ENCODE measurements at regions not wholly inside any gene's neighbourhood (a gene's known extent, or its start where the extent isn't known, plus 50 kb on each side); places are given as distances from the start of the nearest gene placed in this dataset.
"Not testable (repeated sequence)": the region's sequence is repeated elsewhere in the genome, so short reads cannot be mapped to it uniquely, and the experiment has no call there.

GRCh38 chr20:55535366-55535765, 470.0 kb downstream of the CBLN4 start:
- H3K9me3 ChIP-seq (ENCODE audit: control insufficient read depth in 3 of 3, low read length in 3 of 3), result no peaks in the 10 kb centered on the region
- no peak overlapping the region for H3K4me3 ChIP-seq (ENCODE audit: low read length in 3 of 3)

GRCh38 chr20:55533632-55534031, 471.7 kb downstream of the CBLN4 start:
- Histone ChIP-seq H3K27me3 (ENCODE audit: control insufficient read depth in 3 of 3, insufficient read depth in 3 of 3, low read length in 3 of 3) (no peaks in the 10 kb centered on the region), H3K27ac (ENCODE audit: low read depth, low read length) (no peak overlapping the region), H3K4me3 (ENCODE audit: low read length in 3 of 3) (no peak overlapping the region), H3K4me1 (ENCODE audit: control insufficient read depth in 3 of 3, insufficient read depth in 3 of 3, low read length in 3 of 3) (peaks cover 0 to 2% (median 0%) of the 10 kb centered on the region in 3 donors), H3K9me3 (ENCODE audit: control insufficient read depth in 3 of 3, low read length in 3 of 3) (no peaks in the 10 kb centered on the region), H3K36me3 (ENCODE audit: control insufficient read depth in 3 of 3, insufficient read depth in 3 of 3, low read length in 3 of 3) (no peaks in the 10 kb centered on the region), H3K9ac (ENCODE audit: low read depth in 1 of 3, low read length in 3 of 3) (no peak overlapping the region)

More at GRCh38 chr20:55535366-55535765, 470.0 kb downstream of the CBLN4 start:
- H3K27ac ChIP-seq (ENCODE audit: low read depth, low read length), result no peak overlapping the region
- H3K4me1 ChIP-seq (ENCODE audit: control insufficient read depth in 3 of 3, insufficient read depth in 3 of 3, low read length in 3 of 3), result peaks cover 0 to 4% (median 0%) of the 10 kb centered on the region in 3 donors
- H3K27me3 ChIP-seq (ENCODE audit: control insufficient read depth in 3 of 3, insufficient read depth in 3 of 3, low read length in 3 of 3), result no peaks in the 10 kb centered on the region
- no peak overlapping the region for H3K9ac ChIP-seq (ENCODE audit: low read depth in 1 of 3, low read length in 3 of 3)
- no peaks in the 10 kb centered on the region for H3K36me3 ChIP-seq (ENCODE audit: control insufficient read depth in 3 of 3, insufficient read depth in 3 of 3, low read length in 3 of 3)

GRCh38 chr20:55530763-55531162, 474.6 kb downstream of the CBLN4 start:
- H3K4me3 ChIP-seq (ENCODE audit: low read length in 3 of 3), result no peak overlapping the region
- H3K4me1 ChIP-seq (ENCODE audit: control insufficient read depth in 3 of 3, insufficient read depth in 3 of 3, low read length in 3 of 3), result no peaks in the 10 kb centered on the region
- no peak overlapping the region for H3K9ac ChIP-seq (ENCODE audit: low read depth in 1 of 3, low read length in 3 of 3)
- H3K27me3 ChIP-seq (ENCODE audit: control insufficient read depth in 3 of 3, insufficient read depth in 3 of 3, low read length in 3 of 3), result no peaks in the 10 kb centered on the region
- no peaks in the 10 kb centered on the region for H3K9me3 ChIP-seq (ENCODE audit: control insufficient read depth in 3 of 3, low read length in 3 of 3)
- no peaks in the 10 kb centered on the region for H3K36me3 ChIP-seq (ENCODE audit: control insufficient read depth in 3 of 3, insufficient read depth in 3 of 3, low read length in 3 of 3)
- no peak overlapping the region for H3K27ac ChIP-seq (ENCODE audit: low read depth, low read length)

- Histone ChIP-seq H3K36me3 (ENCODE audit: control insufficient read depth in 3 of 3, insufficient read depth in 3 of 3, low read length in 3 of 3) (no peaks in the 10 kb centered on the region), H3K9me3 (ENCODE audit: control insufficient read depth in 3 of 3, low read length in 3 of 3) (no peaks in the 10 kb centered on the region), H3K27me3 (ENCODE audit: control insufficient read depth in 3 of 3, insufficient read depth in 3 of 3, low read length in 3 of 3) (no peaks in the 10 kb centered on the region)
These were observed 476.8 kb downstream of the CBLN4 start for GRCh38 chr20:55528482-55528881.

GRCh38 chr20:55522296-55522815, 483.0 kb downstream of the CBLN4 start:
- Histone ChIP-seq H3K36me3 (ENCODE audit: control insufficient read depth in 3 of 3, insufficient read depth in 3 of 3, low read length in 3 of 3) (no peaks in the 10 kb centered on the region), H3K4me1 (ENCODE audit: control insufficient read depth in 3 of 3, insufficient read depth in 3 of 3, low read length in 3 of 3) (no peaks in the 10 kb centered on the region), H3K9ac (ENCODE audit: low read depth in 1 of 3, low read length in 3 of 3) (no peak overlapping the region), H3K9me3 (ENCODE audit: control insufficient read depth in 3 of 3, low read length in 3 of 3) (peaks cover 0 to 2% (median 0%) of the 10 kb centered on the region in 3 donors), H3K27me3 (ENCODE audit: control insufficient read depth in 3 of 3, insufficient read depth in 3 of 3, low read length in 3 of 3) (no peaks in the 10 kb centered on the region), H3K27ac (ENCODE audit: low read depth, low read length) (no peak overlapping the region), H3K4me3 (ENCODE audit: low read length in 3 of 3) (no peak overlapping the region)

More at GRCh38 chr20:55528482-55528881, 476.8 kb downstream of the CBLN4 start:
- H3K9ac ChIP-seq (ENCODE audit: low read depth in 1 of 3, low read length in 3 of 3), result no peak overlapping the region
- no peak overlapping the region for H3K4me3 ChIP-seq (ENCODE audit: low read length in 3 of 3)
- no peak overlapping the region for H3K27ac ChIP-seq (ENCODE audit: low read depth, low read length)
- no peaks in the 10 kb centered on the region for H3K4me1 ChIP-seq (ENCODE audit: control insufficient read depth in 3 of 3, insufficient read depth in 3 of 3, low read length in 3 of 3)

GRCh38 chr20:55517584-55517983, 487.7 kb downstream of the CBLN4 start:
- H3K9ac ChIP-seq (ENCODE audit: low read depth in 1 of 3, low read length in 3 of 3); H3K9me3 ChIP-seq (ENCODE audit: control insufficient read depth in 3 of 3, low read length in 3 of 3); H3K27ac ChIP-seq (ENCODE audit: low read depth, low read length); H3K4me1 ChIP-seq (ENCODE audit: control insufficient read depth in 3 of 3, insufficient read depth in 3 of 3, low read length in 3 of 3); H3K36me3 ChIP-seq (ENCODE audit: control insufficient read depth in 3 of 3, insufficient read depth in 3 of 3, low read length in 3 of 3); H3K4me3 ChIP-seq (ENCODE audit: low read length in 3 of 3); H3K27me3 ChIP-seq (ENCODE audit: control insufficient read depth in 3 of 3, insufficient read depth in 3 of 3, low read length in 3 of 3): not testable (repeated sequence)

- Histone ChIP-seq H3K27ac (ENCODE audit: low read depth, low read length) (no peak overlapping the region), H3K27me3 (ENCODE audit: control insufficient read depth in 3 of 3, insufficient read depth in 3 of 3, low read length in 3 of 3) (no peaks in the 10 kb centered on the region), H3K4me1 (ENCODE audit: control insufficient read depth in 3 of 3, insufficient read depth in 3 of 3, low read length in 3 of 3) (no peaks in the 10 kb centered on the region), H3K9ac (ENCODE audit: low read depth in 1 of 3, low read length in 3 of 3) (no peak overlapping the region), H3K36me3 (ENCODE audit: control insufficient read depth in 3 of 3, insufficient read depth in 3 of 3, low read length in 3 of 3) (no peaks in the 10 kb centered on the region), H3K9me3 (ENCODE audit: control insufficient read depth in 3 of 3, low read length in 3 of 3) (no peaks in the 10 kb centered on the region), H3K4me3 (ENCODE audit: low read length in 3 of 3) (no peak overlapping the region)
These were observed 489.5 kb downstream of the CBLN4 start for GRCh38 chr20:55515832-55516231.

- no peaks in the 10 kb centered on the region for H3K4me1 ChIP-seq (ENCODE audit: control insufficient read depth in 3 of 3, insufficient read depth in 3 of 3, low read length in 3 of 3)
- no peaks in the 10 kb centered on the region for H3K27me3 ChIP-seq (ENCODE audit: control insufficient read depth in 3 of 3, insufficient read depth in 3 of 3, low read length in 3 of 3)
- H3K9me3 ChIP-seq (ENCODE audit: control insufficient read depth in 3 of 3, low read length in 3 of 3), result no peaks in the 10 kb centered on the region
- H3K27ac ChIP-seq (ENCODE audit: low read depth, low read length), result no peak overlapping the region
- no peak overlapping the region for H3K9ac ChIP-seq (ENCODE audit: low read depth in 1 of 3, low read length in 3 of 3)
- no peak overlapping the region for H3K4me3 ChIP-seq (ENCODE audit: low read length in 3 of 3)
- H3K36me3 ChIP-seq (ENCODE audit: control insufficient read depth in 3 of 3, insufficient read depth in 3 of 3, low read length in 3 of 3), result no peaks in the 10 kb centered on the region
These were observed 490.8 kb downstream of the CBLN4 start for GRCh38 chr20:55514531-55514930.

- Histone ChIP-seq H3K36me3 (ENCODE audit: control insufficient read depth in 3 of 3, insufficient read depth in 3 of 3, low read length in 3 of 3) (no peaks in the 10 kb centered on the region), H3K27ac (ENCODE audit: low read depth, low read length) (no peak overlapping the region), H3K4me1 (ENCODE audit: control insufficient read depth in 3 of 3, insufficient read depth in 3 of 3, low read length in 3 of 3) (no peaks in the 10 kb centered on the region), H3K4me3 (ENCODE audit: low read length in 3 of 3) (no peak overlapping the region), H3K9ac (ENCODE audit: low read depth in 1 of 3, low read length in 3 of 3) (no peak overlapping the region), H3K27me3 (ENCODE audit: control insufficient read depth in 3 of 3, insufficient read depth in 3 of 3, low read length in 3 of 3) (no peaks in the 10 kb centered on the region), H3K9me3 (ENCODE audit: control insufficient read depth in 3 of 3, low read length in 3 of 3) (no peaks in the 10 kb centered on the region)
These were observed 491.4 kb downstream of the CBLN4 start for GRCh38 chr20:55513954-55514353.

GRCh38 chr20:55500130-55500529, 505.2 kb downstream of the CBLN4 start:
- Histone ChIP-seq H3K4me3 (ENCODE audit: low read length in 3 of 3) (no peak overlapping the region), H3K27ac (ENCODE audit: low read depth, low read length) (no peak overlapping the region), H3K9me3 (ENCODE audit: control insufficient read depth in 3 of 3, low read length in 3 of 3) (no peaks in the 10 kb centered on the region), H3K9ac (ENCODE audit: low read depth in 1 of 3, low read length in 3 of 3) (no peak overlapping the region), H3K36me3 (ENCODE audit: control insufficient read depth in 3 of 3, insufficient read depth in 3 of 3, low read length in 3 of 3) (no peaks in the 10 kb centered on the region), H3K27me3 (ENCODE audit: control insufficient read depth in 3 of 3, insufficient read depth in 3 of 3, low read length in 3 of 3) (no peaks in the 10 kb centered on the region), H3K4me1 (ENCODE audit: control insufficient read depth in 3 of 3, insufficient read depth in 3 of 3, low read length in 3 of 3) (no peaks in the 10 kb centered on the region)

- H3K4me3 ChIP-seq (ENCODE audit: low read length in 3 of 3), result no peak overlapping the region
- H3K36me3 ChIP-seq (ENCODE audit: control insufficient read depth in 3 of 3, insufficient read depth in 3 of 3, low read length in 3 of 3), result no peaks in the 10 kb centered on the region
- H3K9ac ChIP-seq (ENCODE audit: low read depth in 1 of 3, low read length in 3 of 3), result no peak overlapping the region
- H3K4me1 ChIP-seq (ENCODE audit: control insufficient read depth in 3 of 3, insufficient read depth in 3 of 3, low read length in 3 of 3), result no peaks in the 10 kb centered on the region
- H3K27ac ChIP-seq (ENCODE audit: low read depth, low read length), result no peak overlapping the region
- no peaks in the 10 kb centered on the region for H3K9me3 ChIP-seq (ENCODE audit: control insufficient read depth in 3 of 3, low read length in 3 of 3)
- no peaks in the 10 kb centered on the region for H3K27me3 ChIP-seq (ENCODE audit: control insufficient read depth in 3 of 3, insufficient read depth in 3 of 3, low read length in 3 of 3)
These were observed 516.7 kb downstream of the CBLN4 start for GRCh38 chr20:55488593-55488992.
